ENCODE measurements at regions not wholly inside any gene's neighbourhood (a gene's known extent, or its start where the extent isn't known, plus 50 kb on each side); places are given as distances from the start of the nearest gene placed in this dataset.

- no peak for DNase-seq (ENCODE audit: low spot score)
Measured at GRCh38 chr1:72649211-72649888, 367.0 kb upstream of the NEGR1 start.

GRCh38 chr1:72648465-72648864 is 366.1 kb upstream of the NEGR1 start:
- no peak for DNase-seq (ENCODE audit: low spot score)

DNA sequence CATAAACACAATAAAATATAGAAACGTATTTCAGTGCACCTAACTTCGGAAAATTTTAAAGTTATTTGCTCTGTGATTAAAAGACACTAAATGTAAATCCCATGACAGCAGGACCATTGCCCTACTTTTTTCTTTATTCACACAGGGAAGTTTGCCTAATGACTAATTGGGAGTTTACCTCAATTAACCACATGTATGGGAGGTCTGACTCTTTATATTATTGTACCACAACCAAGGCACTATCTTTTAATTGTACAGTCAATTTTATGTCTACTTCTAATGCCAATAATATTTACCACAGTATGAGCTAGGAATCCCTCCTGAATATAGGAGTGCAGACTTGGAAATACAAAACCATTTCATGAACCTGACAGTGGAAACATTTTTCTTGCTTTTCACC is 360.8 kb upstream of the NEGR1 start:
- DNase-seq (ENCODE audit: low spot score) = no peak

DNA sequence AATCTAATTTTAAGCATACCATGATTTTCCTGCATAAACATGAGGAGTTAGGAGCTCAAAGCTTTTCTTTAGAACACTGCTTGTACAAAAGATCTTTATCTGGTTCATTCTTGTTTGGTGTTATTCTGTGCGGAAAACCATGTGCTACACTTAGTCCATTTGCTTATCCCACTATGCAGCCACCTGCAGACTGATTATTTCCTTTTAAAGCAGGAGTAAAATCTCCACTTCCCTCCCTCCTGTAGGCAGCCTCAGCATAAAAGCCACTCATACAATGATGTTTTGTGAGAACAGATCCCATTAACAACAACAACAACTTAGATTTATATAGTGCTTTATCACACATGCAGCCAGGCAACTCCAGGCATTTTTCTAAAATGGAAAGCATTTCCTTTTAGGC is 355.3 kb upstream of the NEGR1 start:
- DNase-seq (ENCODE audit: low spot score) = no peak

GRCh38 chr1:72636631-72637030 is 354.3 kb upstream of the NEGR1 start:
- no peak for DNase-seq (ENCODE audit: low spot score)

- no peak for DNase-seq (ENCODE audit: low spot score)
Measured at GRCh38 chr1:72635719-72636118, 353.4 kb upstream of the NEGR1 start.

- no peak for DNase-seq (ENCODE audit: low spot score)
Measured at GRCh38 chr1:72634946-72635345, 352.6 kb upstream of the NEGR1 start.

- no peak for DNase-seq (ENCODE audit: low spot score)
Measured at GRCh38 chr1:72631449-72631848, 349.1 kb upstream of the NEGR1 start.

- no peak for DNase-seq (ENCODE audit: low spot score)
Measured at GRCh38 chr1:72623299-72623708, 341.0 kb upstream of the NEGR1 start.

DNA sequence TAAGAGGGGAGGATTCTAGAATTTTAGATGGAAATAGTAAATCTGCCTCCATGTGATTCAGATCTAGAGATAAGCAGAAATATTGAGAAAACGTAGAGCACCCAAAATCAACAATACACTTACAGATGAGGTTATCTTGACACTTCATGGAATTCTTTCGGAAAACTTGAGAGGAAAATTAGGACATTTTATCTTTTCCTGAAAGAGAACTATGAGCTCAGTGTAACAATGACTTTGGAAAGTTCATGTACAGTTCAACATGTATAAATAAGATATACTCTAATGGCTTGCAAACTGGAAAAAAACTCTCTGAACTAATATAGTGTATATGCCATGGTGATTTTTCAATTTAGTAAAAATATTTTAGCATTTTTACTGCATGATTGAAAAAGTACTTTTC is 338.1 kb upstream of the NEGR1 start:
- DNase-seq (ENCODE audit: low spot score) = no peak

DNA sequence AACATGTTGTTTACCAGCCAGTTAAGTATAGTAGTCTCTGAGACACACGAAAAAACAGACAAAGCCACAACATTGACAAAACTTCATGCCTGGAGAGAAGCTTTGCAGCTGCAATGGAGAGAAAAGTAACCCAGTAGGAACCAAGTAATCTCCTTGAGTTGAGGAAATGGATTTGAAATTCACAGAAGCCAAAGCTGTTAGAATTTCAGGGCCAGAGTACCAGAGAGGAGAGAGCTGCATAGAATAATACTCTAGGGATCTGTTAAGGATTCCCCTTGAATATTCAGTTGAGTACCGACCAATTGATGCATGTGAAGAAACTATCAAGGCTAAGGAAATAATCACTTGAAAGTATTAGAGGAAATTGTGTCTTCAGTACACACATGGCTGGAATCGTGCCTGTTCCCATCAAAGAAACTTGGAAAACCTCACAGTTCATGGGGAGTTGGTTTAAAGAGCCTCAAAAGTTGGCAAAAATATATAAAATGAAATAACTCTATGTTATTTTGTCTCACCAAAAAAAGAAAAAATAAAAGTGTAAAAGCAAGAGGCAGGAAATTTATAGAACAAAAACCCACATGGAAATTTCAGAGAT is 324.0 kb upstream of the NEGR1 start:
- no peak for DNase-seq (ENCODE audit: low spot score)

GRCh38 chr1:72601035-72601674 is 318.8 kb upstream of the NEGR1 start:
- no peak for DNase-seq (ENCODE audit: low spot score)

DNA sequence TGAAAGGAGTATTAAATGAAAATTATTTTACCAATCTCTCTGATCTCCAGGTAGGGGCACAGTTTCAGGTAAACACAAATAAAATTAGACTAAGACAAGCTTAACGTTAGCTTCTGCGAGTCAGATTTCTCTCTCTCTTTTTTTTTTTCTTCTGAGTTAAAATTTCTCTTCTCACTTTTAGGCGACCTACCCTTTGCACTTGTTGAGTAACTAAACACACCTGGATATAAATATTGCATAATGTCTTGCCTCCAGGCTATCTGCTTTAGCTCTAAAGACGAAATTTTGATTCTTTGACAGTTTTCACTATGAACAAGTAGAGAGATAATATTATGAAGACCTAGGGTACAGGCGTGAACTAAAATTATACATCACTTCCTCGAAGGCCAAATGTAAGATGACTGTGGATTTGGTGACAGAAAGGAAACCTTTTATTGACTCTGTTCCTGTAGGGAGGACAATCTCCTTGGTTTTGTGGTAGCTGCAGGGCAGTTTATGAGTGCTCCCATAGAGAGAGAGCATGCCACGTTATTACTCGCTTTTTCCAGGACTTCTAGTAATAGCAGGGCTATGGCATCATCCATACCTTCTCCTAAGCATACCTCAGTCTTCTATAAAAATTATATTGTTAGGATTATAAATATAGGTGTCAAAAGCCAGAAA is 303.8 kb upstream of the NEGR1 start:
- DNase-seq (ENCODE audit: low spot score) = no peak

- no peak for DNase-seq (ENCODE audit: low spot score)
Measured at GRCh38 chr1:72579629-72580028, 297.3 kb upstream of the NEGR1 start.

DNA sequence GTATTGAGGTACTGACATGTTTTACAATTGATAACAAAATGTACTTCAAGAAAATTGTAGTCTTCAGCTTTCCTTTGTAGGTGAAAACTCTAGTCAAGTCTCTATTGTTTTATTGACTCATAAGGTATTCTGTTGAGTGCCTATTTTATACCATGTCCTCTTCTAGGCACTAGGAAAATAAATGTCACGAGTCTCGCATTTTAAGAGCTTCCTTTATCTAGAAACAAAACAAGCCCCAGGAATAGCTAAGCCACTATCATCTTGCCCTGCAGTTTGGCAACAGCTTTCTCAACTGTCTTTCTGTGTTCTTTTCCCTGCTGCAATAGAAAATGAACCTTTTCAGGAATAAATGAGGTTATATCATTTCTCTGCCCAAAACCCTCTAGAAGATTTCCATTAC is 288.5 kb upstream of the NEGR1 start:
- no peak for DNase-seq (ENCODE audit: low spot score)

GRCh38 chr1:72568113-72568512 is 285.8 kb upstream of the NEGR1 start:
- DNase-seq (ENCODE audit: low spot score) = no peak

DNA sequence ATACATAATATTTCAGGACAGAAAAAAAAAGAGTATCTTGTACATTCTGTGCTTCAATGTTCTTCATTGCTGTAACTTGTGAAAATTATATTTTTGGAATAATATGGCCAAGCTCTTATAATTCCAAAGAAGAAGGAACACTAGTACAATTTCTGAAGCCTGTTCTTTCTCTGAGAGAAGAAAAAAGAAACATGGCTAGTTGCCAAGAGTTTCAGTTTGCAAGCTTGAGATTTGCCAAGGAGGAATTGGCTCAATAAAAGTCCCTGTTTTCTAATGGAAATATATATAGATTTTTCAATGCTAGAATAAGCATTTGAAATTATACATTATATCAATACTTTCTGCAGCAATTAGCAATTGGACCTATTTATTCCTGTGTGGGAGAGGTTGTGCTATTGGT is 285.2 kb upstream of the NEGR1 start:
- no peak for DNase-seq (ENCODE audit: low spot score)

- no peak for DNase-seq (ENCODE audit: low spot score)
Measured at GRCh38 chr1:72564749-72565148, 282.4 kb upstream of the NEGR1 start.

- DNase-seq (ENCODE audit: low spot score) = no peak
Measured at GRCh38 chr1:72557446-72558049, 275.2 kb upstream of the NEGR1 start.

DNA sequence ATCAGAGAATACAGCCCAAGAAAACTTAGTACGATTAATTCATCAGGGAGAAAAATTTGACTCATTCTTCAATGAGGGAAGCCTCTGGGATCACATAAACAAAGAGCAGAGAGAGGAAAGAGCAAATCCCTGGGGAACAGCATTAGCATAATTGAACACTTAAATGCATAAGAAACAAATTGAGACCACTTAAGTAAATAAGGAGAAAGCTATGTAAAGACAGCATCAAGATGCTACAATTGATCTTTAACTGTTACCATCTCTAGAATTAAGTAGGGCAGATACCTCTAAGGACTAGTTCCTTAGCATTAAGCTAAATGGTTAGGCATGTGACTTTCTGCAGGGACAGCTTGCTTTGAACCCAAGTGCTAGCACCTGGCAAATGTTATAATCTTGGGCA is 265.1 kb upstream of the NEGR1 start:
- no peak for DNase-seq (ENCODE audit: low spot score)

DNA sequence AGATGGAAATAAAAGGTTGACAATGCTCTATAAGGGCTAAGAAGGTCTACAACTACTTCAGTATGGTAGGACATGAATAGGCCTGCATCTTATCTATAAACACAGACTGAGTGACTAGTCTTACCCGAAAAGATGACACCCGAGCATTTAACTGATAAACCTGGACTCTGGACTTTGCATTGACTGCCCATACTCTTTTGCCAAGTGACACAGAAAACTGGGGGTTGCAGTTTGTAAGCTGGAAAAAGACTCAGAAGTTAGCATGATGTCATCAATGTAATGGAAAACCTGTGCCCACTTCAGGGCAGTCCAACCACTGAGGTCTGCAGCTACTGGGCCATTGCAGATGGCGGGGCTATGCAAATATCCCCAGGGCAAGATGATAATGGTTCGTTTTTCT is 258.3 kb upstream of the NEGR1 start:
- DNase-seq (ENCODE audit: low spot score) = no peak

- DNase-seq (ENCODE audit: low spot score) = no peak
Measured at GRCh38 chr1:72535470-72535869, 253.1 kb upstream of the NEGR1 start.

DNA sequence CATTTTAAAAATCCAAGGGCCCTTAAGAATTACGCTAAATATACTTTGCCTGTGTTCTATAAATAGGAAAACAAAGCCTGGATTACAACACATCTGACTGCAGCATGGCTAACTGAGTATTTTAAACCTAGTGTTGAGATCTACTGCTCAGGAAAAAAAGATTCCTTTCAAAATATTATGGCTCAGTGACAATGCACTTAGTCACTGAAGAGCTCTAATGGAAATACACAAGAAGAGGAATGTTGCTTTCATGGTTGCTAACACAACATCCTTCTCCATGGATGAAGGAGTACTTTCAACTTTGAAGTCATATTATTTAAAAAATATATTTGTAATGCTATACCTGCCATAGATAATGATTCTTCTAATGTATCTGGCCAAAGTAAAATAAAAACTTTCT is 248.3 kb upstream of the NEGR1 start:
- DNase-seq (ENCODE audit: low spot score) = no peak

All from hematopoietic multipotent progenitor cell treated with erythropoietin and hydrocortisone succinate and interleukin-3 and kit ligand, for 15 days (in vitro differentiated cells).